ENCODE measurements at regions not wholly inside any gene's neighbourhood (a gene's known extent, or its start where the extent isn't known, plus 50 kb on each side); places are given as distances from the start of the nearest gene placed in this dataset.

- TF ChIP-seq E4F1 (IDR thresholded peaks at IDR 0.05; ENCODE audit: borderline replicate concordance, partially characterized antibody) = no peak
- TF ChIP-seq ZBTB11 (CRISPR knock-in tag; IDR thresholded peaks at IDR 0.05) = no peak
- TF ChIP-seq CHD1 (IDR thresholded peaks at IDR 0.05; ENCODE audit: low read depth, low read length) = no peak
- TF ChIP-seq ESRRA (IDR thresholded peaks at IDR 0.05; ENCODE audit: low read length) = peak; percentile 65; the same call in 1 of the 2 replicates
- no peak for TF ChIP-seq NRF1 (conservative IDR thresholded peaks at IDR 0.05; ENCODE audit: low read depth, low read length)
- TF ChIP-seq HDGF (IDR thresholded peaks at IDR 0.05) = no peak
- no peak for TF ChIP-seq KAT2A (conservative IDR thresholded peaks at IDR 0.05; ENCODE audit: control insufficient read depth, low read depth, low read length)
- TF ChIP-seq BHLHE40 (IDR thresholded peaks at IDR 0.05; ENCODE audit: borderline replicate concordance in 1 of 2, low read depth in 2 of 2, low read length in 1 of 2) = peak; percentile 59 to 64; a peak in 3 of 4 replicates
- no peak for TF ChIP-seq E2F4 (IDR thresholded peaks at IDR 0.05; ENCODE audit: low read depth, low read length)
- no peak for TF ChIP-seq ZNF274 (IDR thresholded peaks at IDR 0.05; ENCODE audit: insufficient read depth, insufficient read length)
- TF ChIP-seq BCL3 (IDR thresholded peaks at IDR 0.05; ENCODE audit: borderline replicate concordance, insufficient read depth, low read depth, low read length, poor library complexity, severe bottlenecking) = no peak
- TF ChIP-seq SMAD5 (IDR thresholded peaks at IDR 0.05; ENCODE audit: low read depth) = no peak
- TF ChIP-seq TCF7 (IDR thresholded peaks at IDR 0.05; ENCODE audit: borderline replicate concordance) = no peak
- peak; percentile 67; the same call in 1 of the 2 replicates for TF ChIP-seq MEF2A (IDR thresholded peaks at IDR 0.05; ENCODE audit: insufficient read depth, low read depth, low read length)
- TF ChIP-seq POLR2AphosphoS5 (IDR thresholded peaks at IDR 0.05; ENCODE audit: low read length) = no peak
- TF ChIP-seq MAX (IDR thresholded peaks at IDR 0.05; ENCODE audit: low read depth, low read length) = no peak
- 0 out of 2 replicates have a peak, but pooled peaks have one; percentile 40 for TF ChIP-seq DPF2 (IDR thresholded peaks at IDR 0.05)
- peak; percentile 99 for TF ChIP-seq NR2F1 (conservative IDR thresholded peaks at IDR 0.05)
- no peak for TF ChIP-seq ZZZ3 (IDR thresholded peaks at IDR 0.05; ENCODE audit: control insufficient read depth, insufficient read length, low read depth)
- TF ChIP-seq POU2F2 (IDR thresholded peaks at IDR 0.05; ENCODE audit: borderline replicate concordance, low read depth, low read length) = no peak
- no peak for TF ChIP-seq CHD4 (IDR thresholded peaks at IDR 0.05)
Measured at GRCh38 chr21:14877581-14878228, 187.1 kb downstream of the NRIP1 start (continued).
